ENCODE measurements at regions not wholly inside any gene's neighbourhood (a gene's known extent, or its start where the extent isn't known, plus 50 kb on each side); places are given as distances from the start of the nearest gene placed in this dataset.

DNA sequence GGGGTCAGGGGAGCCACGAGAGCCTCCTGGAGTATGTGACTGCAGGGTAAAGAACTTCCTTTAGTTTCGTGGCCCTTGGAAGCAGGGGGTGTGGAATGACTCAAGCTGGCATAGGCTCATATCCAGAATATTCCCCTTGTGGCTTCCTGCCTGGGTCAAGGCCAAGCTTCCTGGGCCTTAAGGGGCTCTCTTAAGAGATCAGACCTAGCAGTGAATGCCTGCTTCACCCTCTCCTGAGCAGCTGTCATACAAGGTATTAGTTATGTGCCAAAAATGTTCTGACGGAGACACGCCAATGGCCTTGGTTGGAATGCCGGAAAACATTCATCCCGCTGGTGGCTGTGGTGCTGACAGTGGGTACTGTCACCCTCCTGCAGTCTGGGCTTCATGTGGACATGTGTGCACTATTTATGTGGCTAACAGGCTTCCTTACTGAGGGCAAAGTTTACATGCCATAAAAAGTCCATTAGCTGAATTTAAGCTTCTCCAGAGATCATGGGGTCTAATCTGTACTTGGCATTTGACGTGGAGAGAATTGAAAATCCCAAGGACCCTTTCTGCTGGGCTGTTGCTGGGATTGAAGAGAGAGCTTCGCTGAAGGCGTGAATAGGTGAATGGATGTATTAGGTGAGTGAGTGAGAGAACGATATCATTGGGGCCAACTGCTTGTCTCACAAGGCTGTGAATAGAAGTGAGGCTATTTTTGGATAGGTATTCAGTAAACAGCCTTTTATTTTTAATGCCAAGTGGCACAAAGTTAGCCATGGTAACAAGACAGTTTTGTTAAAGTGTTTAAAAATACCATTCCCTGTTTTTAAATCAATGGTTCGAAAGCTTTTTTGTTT is 156.8 kb downstream of the MACROH2A1 start (continued):
- TF ChIP-seq, protein P1, sequence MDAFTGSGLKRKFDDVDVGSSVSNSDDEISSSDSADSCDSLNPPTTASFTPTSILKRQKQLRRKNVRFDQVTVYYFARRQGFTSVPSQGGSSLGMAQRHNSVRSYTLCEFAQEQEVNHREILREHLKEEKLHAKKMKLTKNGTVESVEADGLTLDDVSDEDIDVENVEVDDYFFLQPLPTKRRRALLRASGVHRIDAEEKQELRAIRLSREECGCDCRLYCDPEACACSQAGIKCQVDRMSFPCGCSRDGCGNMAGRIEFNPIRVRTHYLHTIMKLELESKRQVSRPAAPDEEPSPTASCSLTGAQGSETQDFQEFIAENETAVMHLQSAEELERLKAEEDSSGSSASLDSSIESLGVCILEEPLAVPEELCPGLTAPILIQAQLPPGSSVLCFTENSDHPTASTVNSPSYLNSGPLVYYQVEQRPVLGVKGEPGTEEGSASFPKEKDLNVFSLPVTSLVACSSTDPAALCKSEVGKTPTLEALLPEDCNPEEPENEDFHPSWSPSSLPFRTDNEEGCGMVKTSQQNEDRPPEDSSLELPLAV (CRISPR knock-in tag; conservative IDR thresholded peaks at IDR 0.05; ENCODE audit: low read depth) = no peak
- no peak for TF ChIP-seq HNRNPUL1 (IDR thresholded peaks at IDR 0.05; ENCODE audit: low read depth, low read length)
- TF ChIP-seq EHMT2 (IDR thresholded peaks at IDR 0.05; ENCODE audit: borderline replicate concordance, low read depth, low read length) = no peak

GRCh38 chr5:135241536-135241935 is 157.5 kb downstream of the MACROH2A1 start:
- peaks cover 33% of the 10 kb centered on the region for H3K4me1 ChIP-seq (ENCODE audit: insufficient read depth, low read length)
- H3K4me2 ChIP-seq (ENCODE audit: low read depth, low read length) = no peak overlapping the region
- ATAC-seq = no peak
- no peaks in the 10 kb centered on the region for H4K20me1 ChIP-seq (ENCODE audit: insufficient read depth, low read length)
- H3K36me3 ChIP-seq (replicated peaks in 1 of 2; ENCODE audit: control insufficient read depth in 1 of 2, insufficient read depth in 2 of 2, low read length in 2 of 2) = no peaks in the 10 kb centered on the region
- no peaks in the 10 kb centered on the region for H3K27me3 ChIP-seq (ENCODE audit: control insufficient read depth in 1 of 2, insufficient read depth in 2 of 2, low read length in 2 of 2)
- no TSS peak for BruUV-seq (replicated peaks)
- H3K9me3 ChIP-seq (ENCODE audit: low read length) = no peaks in the 10 kb centered on the region
- POLR2A ChIA-PET = no interaction called here
- intact Hi-C loops (cut with micrococcal nuclease; ENCODE audit: unreplicated experiment) (no loop called here), in situ Hi-C loops (cut with HindIII; ENCODE audit: extremely low pct_ligation_motif_present, low pct_unique_long_range_greater_than_20kb) (no loop called here)
- CTCF ChIA-PET (ENCODE audit: low intra/inter-chr PET ratio, low total read pairs) = no interaction called here
- H3K79me2 ChIP-seq (ENCODE audit: insufficient read depth, low read length) = no peaks in the 10 kb centered on the region
- DNase-seq (ENCODE audit: low spot score) = no peak
- FAIRE-seq = no peak
- H3K9ac ChIP-seq (ENCODE audit: insufficient read depth, low read depth, low read length) = no peak overlapping the region
- no peak overlapping the region for H3K4me3 ChIP-seq (replicated peaks in 1 of 3; ENCODE audit: insufficient read depth in 1 of 3, low read depth in 2 of 3, low read length in 3 of 3)
- no peak overlapping the region for H3K27ac ChIP-seq (ENCODE audit: extremely low read length, insufficient read depth, low read length)
- no peak overlapping the region for H2AFZ ChIP-seq (ENCODE audit: low read length)
- TF ChIP-seq, protein P2, sequence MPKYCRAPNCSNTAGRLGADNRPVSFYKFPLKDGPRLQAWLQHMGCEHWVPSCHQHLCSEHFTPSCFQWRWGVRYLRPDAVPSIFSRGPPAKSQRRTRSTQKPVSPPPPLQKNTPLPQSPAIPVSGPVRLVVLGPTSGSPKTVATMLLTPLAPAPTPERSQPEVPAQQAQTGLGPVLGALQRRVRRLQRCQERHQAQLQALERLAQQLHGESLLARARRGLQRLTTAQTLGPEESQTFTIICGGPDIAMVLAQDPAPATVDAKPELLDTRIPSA (CRISPR knock-in tag; IDR thresholded peaks at IDR 0.05; ENCODE audit: borderline replicate concordance) = no peak
- no peak for TF ChIP-seq MYNN (CRISPR knock-in tag; IDR thresholded peaks at IDR 0.05; ENCODE audit: low read depth)
- TF ChIP-seq SP5 (CRISPR knock-in tag; IDR thresholded peaks at IDR 0.05; ENCODE audit: borderline replicate concordance, low read depth) = no peak
- TF ChIP-seq ZNF101 (CRISPR knock-in tag; IDR thresholded peaks at IDR 0.05; ENCODE audit: borderline replicate concordance, low read depth) = no peak
- no peak for TF ChIP-seq ZNF776 (CRISPR knock-in tag; IDR thresholded peaks at IDR 0.05)
- no peak for TF ChIP-seq NR1H2 (CRISPR knock-in tag; IDR thresholded peaks at IDR 0.05; ENCODE audit: borderline replicate concordance, low read depth)
- no peak for TF ChIP-seq REXO4 (CRISPR knock-in tag; IDR thresholded peaks at IDR 0.05; ENCODE audit: borderline replicate concordance)
- TF ChIP-seq PCBP2 (optimal IDR thresholded peaks at IDR 0.05; ENCODE audit: low read depth, low read length, poor library complexity, severe bottlenecking) = no peak
- no peak for TF ChIP-seq SPEN (CRISPR knock-in tag; IDR thresholded peaks at IDR 0.05; ENCODE audit: low read depth)
- TF ChIP-seq ZBTB37 (CRISPR knock-in tag; IDR thresholded peaks at IDR 0.05) = no peak
- no peak for TF ChIP-seq MED13 (CRISPR knock-in tag; IDR thresholded peaks at IDR 0.05)
- no peak for TF ChIP-seq ZMYM3 (CRISPR knock-in tag; IDR thresholded peaks at IDR 0.05)
- TF ChIP-seq ZNF33A (CRISPR knock-in tag; IDR thresholded peaks at IDR 0.05; ENCODE audit: borderline replicate concordance) = no peak
- no peak for TF ChIP-seq EEA1 (CRISPR knock-in tag; IDR thresholded peaks at IDR 0.05; ENCODE audit: borderline replicate concordance)
- no peak for TF ChIP-seq ARHGAP35 (CRISPR knock-in tag; IDR thresholded peaks at IDR 0.05; ENCODE audit: borderline replicate concordance)
- TF ChIP-seq STAG1 (CRISPR knock-in tag; IDR thresholded peaks at IDR 0.05) = no peak

Data from HepG2 (cell line).